H9 (cell line): ENCODE measurements at regions not wholly inside any gene's neighbourhood (a gene's known extent, or its start where the extent isn't known, plus 50 kb on each side); places are given as distances from the start of the nearest gene placed in this dataset.

Experiments
- DNase-seq: peaks from one replicate; pipeline ENCODE4 v3.0.0-alpha.2; 2017
- H2AFZ ChIP-seq: one replicate; pipeline ENCODE4 v1.6.1; 2013; ENCODE audit warnings: mild to moderate bottlenecking, low read length, control low read depth, moderate library complexity
- H2AK5ac ChIP-seq: 2 replicates; pipeline ENCODE4 v1.6.1; 2013; ENCODE audit warnings: low read length, control low read depth, mixed read lengths; ENCODE audit not compliant: insufficient read length
- H2BK120ac ChIP-seq: one replicate; pipeline ENCODE4 v1.6.1; 2013; ENCODE audit warnings: low read depth, mild to moderate bottlenecking, low read length, control low read depth, inconsistent platforms; ENCODE audit not compliant: poor library complexity, severe bottlenecking
- H2BK12ac ChIP-seq: 2 replicates; pipeline ENCODE4 v1.6.1; 2013; ENCODE audit warnings: low read length, control low read depth, mixed read lengths, low read depth; ENCODE audit not compliant: insufficient read length
- H2BK15ac ChIP-seq: 2 replicates; pipeline ENCODE4 v1.6.1; 2013; ENCODE audit warnings: low read depth, low read length, control low read depth
- H2BK20ac ChIP-seq: one replicate; pipeline ENCODE4 v1.6.1; 2013; ENCODE audit warnings: low read depth, mild to moderate bottlenecking, low read length, control low read depth, inconsistent platforms; ENCODE audit not compliant: poor library complexity, severe bottlenecking
- H2BK5ac ChIP-seq: 2 replicates; pipeline ENCODE4 v1.6.1; 2013; ENCODE audit warnings: low read length, control low read depth, mixed read lengths; ENCODE audit not compliant: insufficient read length
- H3K14ac ChIP-seq: 2 replicates; pipeline ENCODE4 v1.6.1; 2013; ENCODE audit warnings: low read length, control low read depth; ENCODE audit not compliant: insufficient read depth
- H3K18ac ChIP-seq: 2 replicates; pipeline ENCODE4 v1.6.1; 2013; ENCODE audit warnings: low read depth, mild to moderate bottlenecking, mixed read lengths, low read length, control low read depth; ENCODE audit not compliant: insufficient read length
- H3K23ac ChIP-seq: 2 replicates; pipeline ENCODE4 v1.6.1; 2013; ENCODE audit warnings: low read length, control low read depth, mixed read lengths, low read depth; ENCODE audit not compliant: insufficient read length
- H3K23me2 ChIP-seq: 2 replicates; pipeline ENCODE4 v1.6.1; 2013; ENCODE audit warnings: low read depth, mild to moderate bottlenecking, mixed read lengths, low read length, control low read depth; ENCODE audit not compliant: insufficient read length, poor library complexity, severe bottlenecking
- H3K27ac ChIP-seq: 2 replicates; pipeline ENCODE4 v1.5.1; 2013; ENCODE audit warnings: low read length, control low read depth, mixed read lengths, low read depth; ENCODE audit not compliant: insufficient read length
- H3K27me3 ChIP-seq: 2 replicates; pipeline ENCODE4 v1.6.1; 2013; ENCODE audit warnings: low read length, control low read depth, inconsistent platforms; ENCODE audit not compliant: insufficient read depth
- H3K4ac ChIP-seq: 2 replicates; pipeline ENCODE4 v1.6.1; 2013; ENCODE audit warnings: low read depth, mild to moderate bottlenecking, control low read depth, inconsistent platforms, low read length, moderate library complexity
- H3K4me1 ChIP-seq: 2 replicates; pipeline ENCODE4 v1.6.1; 2013; ENCODE audit warnings: low read length, control low read depth, inconsistent platforms; ENCODE audit not compliant: insufficient read depth
- H3K4me2 ChIP-seq: 2 replicates; pipeline ENCODE4 v1.6.1; 2013; ENCODE audit warnings: low read length, control low read depth, mixed read lengths; ENCODE audit not compliant: insufficient read length, insufficient read depth
- H3K56ac ChIP-seq: 2 replicates; pipeline ENCODE4 v1.6.1; 2013; ENCODE audit warnings: low read depth, mild to moderate bottlenecking, mixed read lengths, low read length, control low read depth; ENCODE audit not compliant: insufficient read length
- H3K79me1 ChIP-seq: 2 replicates; pipeline ENCODE4 v1.6.1; 2013; ENCODE audit warnings: low read depth, mild to moderate bottlenecking, moderate library complexity, low read length, control low read depth, inconsistent platforms; ENCODE audit not compliant: insufficient read depth, poor library complexity, severe bottlenecking
- H3K79me2 ChIP-seq: 2 replicates; pipeline ENCODE4 v1.6.1; 2013; ENCODE audit warnings: low read length, control low read depth, inconsistent platforms; ENCODE audit not compliant: insufficient read depth
- H3K9ac ChIP-seq: 2 replicates; pipeline ENCODE4 v1.6.1; 2013; ENCODE audit warnings: low read length, control low read depth, mixed read lengths; ENCODE audit not compliant: insufficient read length; ENCODE audit errors: extremely low read depth
- H3K9me3 ChIP-seq: one replicate; pipeline ENCODE4 v1.6.1; 2013; ENCODE audit warnings: low read depth, low read length, inconsistent platforms; ENCODE audit not compliant: control insufficient read depth
- H3T11ph ChIP-seq: one replicate; pipeline ENCODE4 v1.6.1; 2013; ENCODE audit warnings: mild to moderate bottlenecking, low read length, control low read depth, inconsistent platforms
- H4K20me1 ChIP-seq: one replicate; pipeline ENCODE4 v1.6.1; 2013; ENCODE audit not compliant: control insufficient read depth, insufficient read length, insufficient read depth
- H4K5ac ChIP-seq: 2 replicates; pipeline ENCODE4 v1.6.1; 2013; ENCODE audit warnings: low read depth, mild to moderate bottlenecking, mixed read lengths, low read length, control low read depth; ENCODE audit not compliant: insufficient read length
- H4K8ac ChIP-seq: replicated peaks from 2 replicates; pipeline ENCODE4 v1.6.1; 2013; ENCODE audit warnings: low read length, control low read depth, mixed read lengths, low read depth; ENCODE audit not compliant: insufficient read length
- H4K91ac ChIP-seq: 2 replicates; pipeline ENCODE4 v1.6.1; 2013; ENCODE audit warnings: low read depth, mild to moderate bottlenecking, moderate library complexity, mixed read lengths, low read length, control low read depth; ENCODE audit not compliant: insufficient read length
- H3K27ac Mint-ChIP-seq, 3 experiments: 2 replicates in 2 of 3; 3 replicates in 1 of 3; pipeline ENCODE4 v1.8.0; 2020 to 2021; ENCODE audit warnings: mixed read lengths in 3 of 3, mild to moderate bottlenecking in 1 of 3, moderate library complexity in 1 of 3
- H3K27me3 Mint-ChIP-seq: 2 replicates; pipeline ENCODE4 v1.8.0; 2021; ENCODE audit warnings: low read depth, mild to moderate bottlenecking, moderate library complexity, mixed read lengths
- H3K36me3 Mint-ChIP-seq, 3 experiments: 2 replicates in 2 of 3; 3 replicates in 1 of 3; pipeline ENCODE4 v1.8.0; 2020 to 2021; ENCODE audit warnings: low read depth in 3 of 3, mixed read lengths in 3 of 3; ENCODE audit not compliant: insufficient read depth in 1 of 3
- H3K4me1 Mint-ChIP-seq, 2 experiments: 2 replicates each; pipeline ENCODE4 v1.8.0; 2020; ENCODE audit warnings: mixed read lengths in 2 of 2
- H3K4me3 Mint-ChIP-seq, 2 experiments: 2 replicates in 1 of 2; 3 replicates in 1 of 2; pipeline ENCODE4 v1.8.0; 2020 to 2021; ENCODE audit warnings: mild to moderate bottlenecking in 2 of 2, mixed read lengths in 2 of 2, moderate library complexity in 1 of 2
- H3K9me3 Mint-ChIP-seq, 2 experiments: 2 replicates in 1 of 2; 3 replicates in 1 of 2; pipeline ENCODE4 v1.8.0; 2020; ENCODE audit warnings: mild to moderate bottlenecking in 2 of 2, mixed read lengths in 2 of 2, moderate library complexity in 1 of 2
- WGBS: extraction: QIAGEN DNeasy Blood & Tissue Kit; methylation state at CpG from one replicate; pipeline ENCODE4 v1.1.7; 2013; ENCODE audit warnings: missing lambda C conversion rate, low lambda C conversion rate, mixed read lengths; ENCODE audit not compliant: insufficient read length; ENCODE audit errors: extremely low coverage; 5-methylcytosine and 5-hydroxymethylcytosine counted together
- TF ChIP-seq, protein P1 (sequence below): fragments of 200-600 bp; sonication (generic); conservative IDR thresholded peaks from 3 replicates; pipeline ENCODE4 v1.8.0; 2021; ENCODE audit warnings: antibody characterized with exemption, mild to moderate bottlenecking

DNA sequence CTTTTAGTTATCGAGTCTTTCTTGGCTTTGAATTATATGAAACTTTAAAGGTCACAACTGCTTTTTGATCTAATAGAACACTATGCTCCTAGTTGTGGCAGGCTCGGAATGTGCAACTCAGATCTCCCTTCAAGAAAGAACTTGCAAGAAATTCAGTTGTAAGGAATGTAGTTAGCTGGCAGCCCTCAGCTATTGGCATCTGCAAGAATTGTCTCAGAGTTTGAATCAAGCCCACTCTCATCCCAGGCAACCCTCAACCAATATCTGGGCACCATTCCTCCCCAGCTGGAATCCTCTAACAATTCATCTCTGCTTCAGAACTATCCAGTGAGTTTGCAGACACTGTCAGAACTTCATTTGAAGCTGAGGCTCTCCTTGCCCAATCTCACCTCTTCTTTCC is 447.2 kb downstream of the KIF2B start:
- Histone ChIP-seq H2BK12ac (no peak overlapping the region), H4K5ac (no peak overlapping the region), H2BK20ac (no peak overlapping the region), H3K4ac (no peak overlapping the region), H3K27ac (no peak overlapping the region), H3T11ph (no peak overlapping the region), H3K9me3 (no peaks in the 10 kb centered on the region), H3K9ac (no peak overlapping the region), H4K20me1 (no peaks in the 10 kb centered on the region), H3K23me2 (no peaks in the 10 kb centered on the region), H2AFZ (no peak overlapping the region), H3K56ac (no peak overlapping the region), H2BK5ac (no peak overlapping the region), H4K91ac (no peak overlapping the region), H2BK15ac (no peak overlapping the region), H3K79me2 (no peaks in the 10 kb centered on the region), H3K23ac (no peak overlapping the region), H4K8ac (no peak overlapping the region), H3K4me2 (no peak overlapping the region), H3K27me3 (no peaks in the 10 kb centered on the region), H3K79me1 (no peaks in the 10 kb centered on the region), H3K18ac (no peak overlapping the region), H2AK5ac (no peak overlapping the region), H2BK120ac (no peak overlapping the region), H3K4me1 (no peaks in the 10 kb centered on the region), H3K14ac (no peak overlapping the region)
- DNase-seq = no peak
- peaks cover 15 to 16% of the 10 kb centered on the region in 2 experiments for H3K4me1 Mint-ChIP-seq
- no peak overlapping the region for H3K27ac Mint-ChIP-seq
- WGBS = no CpG with 5 or more reads among the region's 2 CpGs
- H3K9me3 Mint-ChIP-seq = peaks cover 4 to 6% of the 10 kb centered on the region in 2 experiments
- H3K27me3 Mint-ChIP-seq = no peaks in the 10 kb centered on the region
- TF ChIP-seq, protein P1, sequence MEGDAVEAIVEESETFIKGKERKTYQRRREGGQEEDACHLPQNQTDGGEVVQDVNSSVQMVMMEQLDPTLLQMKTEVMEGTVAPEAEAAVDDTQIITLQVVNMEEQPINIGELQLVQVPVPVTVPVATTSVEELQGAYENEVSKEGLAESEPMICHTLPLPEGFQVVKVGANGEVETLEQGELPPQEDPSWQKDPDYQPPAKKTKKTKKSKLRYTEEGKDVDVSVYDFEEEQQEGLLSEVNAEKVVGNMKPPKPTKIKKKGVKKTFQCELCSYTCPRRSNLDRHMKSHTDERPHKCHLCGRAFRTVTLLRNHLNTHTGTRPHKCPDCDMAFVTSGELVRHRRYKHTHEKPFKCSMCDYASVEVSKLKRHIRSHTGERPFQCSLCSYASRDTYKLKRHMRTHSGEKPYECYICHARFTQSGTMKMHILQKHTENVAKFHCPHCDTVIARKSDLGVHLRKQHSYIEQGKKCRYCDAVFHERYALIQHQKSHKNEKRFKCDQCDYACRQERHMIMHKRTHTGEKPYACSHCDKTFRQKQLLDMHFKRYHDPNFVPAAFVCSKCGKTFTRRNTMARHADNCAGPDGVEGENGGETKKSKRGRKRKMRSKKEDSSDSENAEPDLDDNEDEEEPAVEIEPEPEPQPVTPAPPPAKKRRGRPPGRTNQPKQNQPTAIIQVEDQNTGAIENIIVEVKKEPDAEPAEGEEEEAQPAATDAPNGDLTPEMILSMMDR = no peak
- H3K36me3 Mint-ChIP-seq = peaks cover 8 to 14% (median 8%) of the 10 kb centered on the region in 3 experiments; a peak in 5 of 7 replicates
- H3K4me3 Mint-ChIP-seq = no peak overlapping the region
